K562 (cell line): ENCODE measurements at regions not wholly inside any gene's neighbourhood (a gene's known extent, or its start where the extent isn't known, plus 50 kb on each side); places are given as distances from the start of the nearest gene placed in this dataset.

Source experiments
- ATAC-seq: fragments of 200-7000 bp; cut with Tn5 transposase; 3 replicates; pipeline ENCODE4 v1.9.1; 2020; ENCODE audit warnings: moderate library complexity
- BruUV-seq: library from RNA; stranded (reverse); fragments of 400-500 nt; replicated peaks from 2 replicates; lab custom pipeline; 2021; lab: Mats Ljungman, UMichigan
- CTCF ChIA-PET: fragments of 300-600 bp; formaldehyde crosslinking; extraction: SDS; loops from one replicate; lab custom pipeline; 2021; ENCODE audit warnings: low intra/inter-chr PET ratio; lab: Yijun Ruan, JAX
- POLR2A ChIA-PET: fragments of 300-600, 350-650 bp; sonication (Branson Sonifier 250); formaldehyde crosslinking; extraction: SDS; loops from one replicate; lab custom pipeline; 2021; ENCODE audit warnings: antibody characterized with exemption, inconsistent platforms; lab: Yijun Ruan, JAX
- DNase-seq, 4 experiments: peaks; one replicate each; pipeline versions ENCODE4 v3.0.0 to v3.0.0-alpha.2; 2011 to 2018; ENCODE audit warnings: low spot score in 3 of 4, mixed read lengths in 3 of 4; ENCODE audit errors: extremely low read depth in 1 of 4
- FAIRE-seq: peaks from 2 replicates; lab custom pipeline; 2011; peaks lifted over from hg19 to GRCh38; lab: Jason Lieb, UNC
- H2AFZ ChIP-seq: 2 replicates; pipeline ENCODE4 v1.6.0; 2011; ENCODE audit warnings: low read depth, low read length, control low read depth, inconsistent platforms
- H3K27ac ChIP-seq: fragments of 200-600 bp; 3 replicates; pipeline ENCODE4 v1.8.0; 2011; ENCODE audit warnings: low read depth, mild to moderate bottlenecking, control low read depth, inconsistent platforms, low read length, moderate library complexity, mixed read lengths; ENCODE audit errors: extremely low read depth
- H3K27me3 ChIP-seq, 2 experiments: fragments of 300-600 bp in 1 of 2; 2 replicates in 1 of 2; 3 replicates in 1 of 2; pipeline versions ENCODE4 v1.6.0 to v1.8.0; 2011; ENCODE audit warnings: inconsistent platforms in 2 of 2, low read length in 2 of 2, mild to moderate bottlenecking in 1 of 2, mixed read lengths in 1 of 2, moderate library complexity in 1 of 2; ENCODE audit not compliant: control insufficient read depth in 2 of 2, insufficient read depth in 2 of 2
- H3K36me3 ChIP-seq: fragments of 300-600 bp; 3 replicates; pipeline ENCODE4 v1.8.0; 2011; ENCODE audit warnings: mild to moderate bottlenecking, low read length, inconsistent platforms; ENCODE audit not compliant: control insufficient read depth, insufficient read depth
- H3K4me1 ChIP-seq, 2 experiments: fragments of 200-600 bp in 1 of 2; replicated peaks in 1 of 2; 2 replicates in 1 of 2; 3 replicates in 1 of 2; pipeline versions ENCODE4 v1.5.1 to v1.8.0; 2011; ENCODE audit warnings: inconsistent platforms in 2 of 2, low read length in 2 of 2, mild to moderate bottlenecking in 1 of 2, mixed read lengths in 1 of 2, moderate library complexity in 1 of 2; ENCODE audit not compliant: control insufficient read depth in 2 of 2, insufficient read depth in 2 of 2
- H3K4me2 ChIP-seq: 2 replicates; pipeline ENCODE4 v1.6.1; 2011; ENCODE audit warnings: low read length, control low read depth, inconsistent platforms, mixed read lengths; ENCODE audit not compliant: insufficient read depth
- H3K4me3 ChIP-seq: fragments of 200-600 bp; sonication (generic), shearing (Covaris generic); 2 replicates; pipeline ENCODE4 v1.5.1; 2016; ENCODE audit warnings: control low read depth, inconsistent platforms
- H3K79me2 ChIP-seq: fragments of 200-600 bp; 3 replicates; pipeline ENCODE4 v1.8.0; 2011; ENCODE audit warnings: low read length, inconsistent platforms; ENCODE audit not compliant: control insufficient read depth, insufficient read depth
- H3K9ac ChIP-seq, 2 experiments: 2 replicates each; pipeline versions ENCODE4 v1.6.0 to v1.6.1; 2011; ENCODE audit warnings: low read depth in 2 of 2, low read length in 2 of 2, control low read depth in 1 of 2, inconsistent platforms in 1 of 2, mild to moderate bottlenecking in 1 of 2, mixed read lengths in 1 of 2; ENCODE audit not compliant: insufficient read depth in 1 of 2
- H3K9me1 ChIP-seq: one replicate; pipeline ENCODE4 v1.6.0; 2011; ENCODE audit warnings: inconsistent platforms, mild to moderate bottlenecking, low read length, moderate library complexity; ENCODE audit not compliant: control insufficient read depth, insufficient read depth
- H3K9me3 ChIP-seq: replicated peaks from 2 replicates; pipeline ENCODE4 v1.5.1; 2011; ENCODE audit warnings: low read depth, low read length, inconsistent platforms; ENCODE audit not compliant: control insufficient read depth, insufficient read depth
- H4K20me1 ChIP-seq: replicated peaks from 2 replicates; pipeline ENCODE4 v1.6.1; 2011; ENCODE audit warnings: low read length, inconsistent platforms, mixed read lengths; ENCODE audit not compliant: control insufficient read depth, insufficient read depth
- NFATC3 ChIP-seq: fragments of 450-650 bp; IDR thresholded peaks from 2 replicates; pipeline ENCODE4 v1.6.1; 2017; ENCODE audit warnings: mild to moderate bottlenecking
- ZFPM2 ChIP-seq: fragments of 250-450 bp; sonication (Bioruptor Pico); IDR thresholded peaks from 2 replicates; pipeline ENCODE4 v1.5.1; 2022; ENCODE audit warnings: mild to moderate bottlenecking
- WGBS: fragments of 100-300 bp; shearing (Covaris generic); methylation state at CpG from one replicate; pipeline ENCODE4 v1.1.6; 2016; ENCODE audit warnings: low coverage, mixed read lengths; ENCODE audit not compliant: insufficient coverage; ENCODE audit errors: missing lambda C conversion rate; 5-methylcytosine and 5-hydroxymethylcytosine counted together
- in situ Hi-C: fragments of 300-500 bp; cut with MboI; formaldehyde crosslinking; loops from 4 replicates; pipeline ENCODE4 v1.15.0; 2018; ENCODE audit warnings: inconsistent platforms, mixed read lengths
- intact Hi-C: fragments of 100-400 bp; cut with micrococcal nuclease; formaldehyde crosslinking; loops from 2 replicates; pipeline ENCODE4 v1.14.2; 2022
- TF ChIP-seq, protein P1 (sequence below): sonication (generic); formaldehyde crosslinking; IDR thresholded peaks from 2 replicates; pipeline ENCODE4 v1.8.1; 2023; ENCODE audit warnings: missing genetic modification reagents, mild to moderate bottlenecking, borderline replicate concordance

DNA sequence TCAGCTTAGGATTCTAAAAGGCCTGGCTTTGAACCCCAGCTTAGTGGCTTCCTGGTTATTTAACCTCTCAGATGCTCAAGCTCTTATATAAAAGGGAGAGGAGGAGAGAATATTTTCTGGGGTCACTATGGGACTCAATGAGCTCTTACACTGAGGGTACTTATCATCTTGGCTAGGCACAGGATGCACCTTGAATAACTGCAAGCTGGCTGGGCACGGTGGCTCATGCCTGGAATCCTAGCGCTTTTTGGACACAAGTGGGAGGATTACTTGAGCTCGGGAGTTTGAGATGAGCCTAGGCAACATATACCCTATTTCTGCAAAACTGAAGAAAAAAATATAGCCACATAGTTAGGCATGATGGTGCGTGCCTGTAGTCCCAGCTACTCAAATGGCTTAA, 665.3 kb upstream of the RBFOX1 start:
- in situ Hi-C loops: no loop called here
- H3K4me2 ChIP-seq: no peak overlapping the region
- H3K27ac ChIP-seq: no peak overlapping the region
- H3K36me3 ChIP-seq: no peaks in the 10 kb centered on the region
- intact Hi-C loops: no loop called here
- H2AFZ ChIP-seq: no peak overlapping the region
- TF ChIP-seq, protein P1, sequence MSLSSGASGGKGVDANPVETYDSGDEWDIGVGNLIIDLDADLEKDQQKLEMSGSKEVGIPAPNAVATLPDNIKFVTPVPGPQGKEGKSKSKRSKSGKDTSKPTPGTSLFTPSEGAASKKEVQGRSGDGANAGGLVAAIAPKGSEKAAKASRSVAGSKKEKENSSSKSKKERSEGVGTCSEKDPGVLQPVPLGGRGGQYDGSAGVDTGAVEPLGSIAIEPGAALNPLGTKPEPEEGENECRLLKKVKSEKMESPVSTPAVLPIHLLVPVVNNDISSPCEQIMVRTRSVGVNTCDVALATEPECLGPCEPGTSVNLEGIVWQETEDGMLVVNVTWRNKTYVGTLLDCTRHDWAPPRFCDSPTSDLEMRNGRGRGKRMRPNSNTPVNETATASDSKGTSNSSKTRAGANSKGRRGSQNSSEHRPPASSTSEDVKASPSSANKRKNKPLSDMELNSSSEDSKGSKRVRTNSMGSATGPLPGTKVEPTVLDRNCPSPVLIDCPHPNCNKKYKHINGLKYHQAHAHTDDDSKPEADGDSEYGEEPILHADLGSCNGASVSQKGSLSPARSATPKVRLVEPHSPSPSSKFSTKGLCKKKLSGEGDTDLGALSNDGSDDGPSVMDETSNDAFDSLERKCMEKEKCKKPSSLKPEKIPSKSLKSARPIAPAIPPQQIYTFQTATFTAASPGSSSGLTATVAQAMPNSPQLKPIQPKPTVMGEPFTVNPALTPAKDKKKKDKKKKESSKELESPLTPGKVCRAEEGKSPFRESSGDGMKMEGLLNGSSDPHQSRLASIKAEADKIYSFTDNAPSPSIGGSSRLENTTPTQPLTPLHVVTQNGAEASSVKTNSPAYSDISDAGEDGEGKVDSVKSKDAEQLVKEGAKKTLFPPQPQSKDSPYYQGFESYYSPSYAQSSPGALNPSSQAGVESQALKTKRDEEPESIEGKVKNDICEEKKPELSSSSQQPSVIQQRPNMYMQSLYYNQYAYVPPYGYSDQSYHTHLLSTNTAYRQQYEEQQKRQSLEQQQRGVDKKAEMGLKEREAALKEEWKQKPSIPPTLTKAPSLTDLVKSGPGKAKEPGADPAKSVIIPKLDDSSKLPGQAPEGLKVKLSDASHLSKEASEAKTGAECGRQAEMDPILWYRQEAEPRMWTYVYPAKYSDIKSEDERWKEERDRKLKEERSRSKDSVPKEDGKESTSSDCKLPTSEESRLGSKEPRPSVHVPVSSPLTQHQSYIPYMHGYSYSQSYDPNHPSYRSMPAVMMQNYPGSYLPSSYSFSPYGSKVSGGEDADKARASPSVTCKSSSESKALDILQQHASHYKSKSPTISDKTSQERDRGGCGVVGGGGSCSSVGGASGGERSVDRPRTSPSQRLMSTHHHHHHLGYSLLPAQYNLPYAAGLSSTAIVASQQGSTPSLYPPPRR (CRISPR knock-in tag): no peak
- TF ChIP-seq NFATC3 (no peak), ZFPM2 (CRISPR knock-in tag) (no peak)
- no TSS peak for BruUV-seq
- no peaks in the 10 kb centered on the region for H3K9me1 ChIP-seq
- FAIRE-seq: no peak
- CTCF ChIA-PET: no interaction called here
- POLR2A ChIA-PET: no interaction called here
- no peak for DNase-seq
- H4K20me1 ChIP-seq: no peaks in the 10 kb centered on the region
- H3K9me3 ChIP-seq: no peaks in the 10 kb centered on the region
- H3K4me3 ChIP-seq: no peak overlapping the region
- H3K27me3 ChIP-seq: peaks cover 0 to 2% of the 10 kb centered on the region in 2 experiments; a peak in 1 of 5 replicates
- no peaks in the 10 kb centered on the region for H3K79me2 ChIP-seq
- no peak overlapping the region for H3K9ac ChIP-seq
- 0% methylated on average over 4 of the region's 4 CpGs for WGBS
- no peak for ATAC-seq
- no peaks in the 10 kb centered on the region for H3K4me1 ChIP-seq
